Mesendoderm (in vitro differentiated cells): ENCODE measurements at regions not wholly inside any gene's neighbourhood (a gene's known extent, or its start where the extent isn't known, plus 50 kb on each side); places are given as distances from the start of the nearest gene placed in this dataset.

Experiments used
- DNase-seq: peaks from one replicate; pipeline ENCODE4 v3.0.0; 2013
- H2AK5ac ChIP-seq: 2 replicates; pipeline ENCODE4 v1.6.1; 2013; ENCODE audit warnings: low read length, inconsistent platforms
- H2BK120ac ChIP-seq: 2 replicates; pipeline ENCODE4 v1.6.1; 2013; ENCODE audit warnings: low read depth, mild to moderate bottlenecking, low read length, moderate library complexity, mixed read lengths
- H2BK15ac ChIP-seq: replicated peaks from 2 replicates; pipeline ENCODE4 v1.6.1; 2013; ENCODE audit warnings: low read depth, mild to moderate bottlenecking, moderate library complexity
- H2BK5ac ChIP-seq: 2 replicates; pipeline ENCODE4 v1.6.1; 2013; ENCODE audit warnings: low read length, inconsistent platforms
- H3K18ac ChIP-seq: 2 replicates; pipeline ENCODE4 v1.6.1; 2013; ENCODE audit warnings: mild to moderate bottlenecking, low read length, mixed read lengths
- H3K23ac ChIP-seq: one replicate; pipeline ENCODE4 v1.6.1; 2013; ENCODE audit warnings: low read length
- H3K27ac ChIP-seq: 2 replicates; pipeline ENCODE4 v1.5.1; 2013; ENCODE audit warnings: low read depth, mild to moderate bottlenecking, inconsistent platforms, low read length, moderate library complexity
- H3K27me3 ChIP-seq: 2 replicates; pipeline ENCODE4 v1.6.1; 2013; ENCODE audit warnings: low read length, control low read depth, mild to moderate bottlenecking, inconsistent platforms; ENCODE audit not compliant: insufficient read depth, poor library complexity
- H3K36me3 ChIP-seq: 2 replicates; pipeline ENCODE4 v1.6.1; 2013; ENCODE audit warnings: low read length, inconsistent platforms; ENCODE audit not compliant: control insufficient read depth, insufficient read depth
- H3K4ac ChIP-seq: one replicate; pipeline ENCODE4 v1.6.1; 2013; ENCODE audit warnings: low read depth, mild to moderate bottlenecking, low read length, moderate library complexity
- H3K4me1 ChIP-seq: 2 replicates; pipeline ENCODE4 v1.6.1; 2013; ENCODE audit warnings: low read depth, low read length, inconsistent platforms; ENCODE audit not compliant: control insufficient read depth
- H3K4me2 ChIP-seq: 2 replicates; pipeline ENCODE4 v1.6.1; 2013; ENCODE audit warnings: low read length
- H3K4me3 ChIP-seq: 2 replicates; pipeline ENCODE4 v1.5.1; 2013; ENCODE audit warnings: mild to moderate bottlenecking, low read length
- H3K56ac ChIP-seq: one replicate; pipeline ENCODE4 v1.6.1; 2013; ENCODE audit warnings: low read length
- H3K79me1 ChIP-seq: 2 replicates; pipeline ENCODE4 v1.6.1; 2013; ENCODE audit warnings: low read length, inconsistent platforms
- H3K79me2 ChIP-seq: 2 replicates; pipeline ENCODE4 v1.6.1; 2013; ENCODE audit warnings: mild to moderate bottlenecking, low read length; ENCODE audit not compliant: control insufficient read depth, insufficient read depth
- H3K9ac ChIP-seq: 2 replicates; pipeline ENCODE4 v1.6.1; 2013; ENCODE audit warnings: low read length, inconsistent platforms
- H4K5ac ChIP-seq: one replicate; pipeline ENCODE4 v1.6.1; 2013; ENCODE audit warnings: low read length
- H4K8ac ChIP-seq: one replicate; pipeline ENCODE4 v1.6.1; 2013; ENCODE audit warnings: low read depth, mild to moderate bottlenecking, control low read depth, low read length, moderate library complexity
- WGBS: extraction: QIAGEN DNeasy Blood & Tissue Kit; methylation state at CpG from one replicate; pipeline ENCODE4 v1.1.7; 2013; ENCODE audit warnings: low lambda C conversion rate, missing lambda C conversion rate; ENCODE audit not compliant: insufficient coverage; ENCODE audit errors: extremely low coverage; 5-methylcytosine and 5-hydroxymethylcytosine counted together

DNA sequence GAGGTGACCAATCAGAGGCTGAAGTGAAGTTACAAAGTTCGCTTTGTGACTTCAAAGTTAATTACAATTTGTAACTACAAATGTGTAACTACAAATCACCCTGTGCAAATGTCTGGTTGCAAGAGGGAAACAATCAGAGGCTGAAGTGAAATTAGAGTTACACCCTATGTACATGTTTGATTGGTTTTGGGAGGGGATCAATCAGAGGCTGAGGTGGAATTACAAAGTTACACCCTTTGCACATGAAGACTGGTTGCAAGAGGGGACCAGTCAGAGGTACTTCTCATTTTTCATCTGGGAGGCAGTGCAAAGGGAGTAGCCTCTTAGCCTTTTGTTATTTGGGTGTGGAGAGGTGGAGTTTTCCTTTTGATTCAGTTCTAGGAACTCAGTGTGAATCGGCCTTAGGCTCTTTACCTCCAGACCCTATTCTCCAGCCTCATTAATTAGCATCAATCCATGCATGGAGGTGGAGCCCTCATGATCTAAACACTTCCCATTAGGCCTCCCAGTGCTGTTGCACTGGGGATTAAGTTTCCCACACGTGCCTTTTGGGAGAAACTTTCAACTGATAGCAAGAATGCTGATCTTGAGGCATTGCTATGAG lies 291.3 kb upstream of the MTNR1B start:
- Histone ChIP-seq H3K23ac (no peak overlapping the region), H4K8ac (no peak overlapping the region), H3K18ac (no peak overlapping the region), H3K9ac (no peak overlapping the region), H4K5ac (no peak overlapping the region), H3K27ac (no peak overlapping the region), H2BK15ac (no peak overlapping the region), H3K79me2 (no peaks in the 10 kb centered on the region), H2BK5ac (no peak overlapping the region), H3K36me3 (no peaks in the 10 kb centered on the region), H3K79me1 (no peaks in the 10 kb centered on the region), H3K56ac (no peak overlapping the region), H3K4me2 (no peak overlapping the region), H3K27me3 (no peaks in the 10 kb centered on the region), H3K4me3 (no peak overlapping the region), H2BK120ac (no peak overlapping the region), H3K4me1 (no peaks in the 10 kb centered on the region), H2AK5ac (no peak overlapping the region), H3K4ac (no peak overlapping the region)
- DNase-seq = no peak
- WGBS = no CpG with 5 or more reads among the region's 3 CpGs

- Histone ChIP-seq H3K79me2 (no peaks in the 10 kb centered on the region), H3K18ac (no peak overlapping the region), H3K4me1 (no peaks in the 10 kb centered on the region), H3K27me3 (no peaks in the 10 kb centered on the region), H3K4ac (no peak overlapping the region), H3K79me1 (no peaks in the 10 kb centered on the region), H3K36me3 (no peaks in the 10 kb centered on the region), H3K9ac (no peak overlapping the region), H3K56ac (no peak overlapping the region), H3K4me2 (no peak overlapping the region), H4K5ac (no peak overlapping the region), H2BK15ac (no peak overlapping the region), H3K4me3 (no peak overlapping the region), H3K23ac (no peak overlapping the region), H2BK5ac (no peak overlapping the region), H3K27ac (no peak overlapping the region), H4K8ac (no peak overlapping the region), H2BK120ac (no peak overlapping the region), H2AK5ac (no peak overlapping the region)
- no CpG with 5 or more reads among the region's 1 CpG for WGBS
- DNase-seq = peak; percentile 15
Observed at GRCh38 chr11:92681586-92681985, 287.9 kb upstream of the MTNR1B start.

DNA sequence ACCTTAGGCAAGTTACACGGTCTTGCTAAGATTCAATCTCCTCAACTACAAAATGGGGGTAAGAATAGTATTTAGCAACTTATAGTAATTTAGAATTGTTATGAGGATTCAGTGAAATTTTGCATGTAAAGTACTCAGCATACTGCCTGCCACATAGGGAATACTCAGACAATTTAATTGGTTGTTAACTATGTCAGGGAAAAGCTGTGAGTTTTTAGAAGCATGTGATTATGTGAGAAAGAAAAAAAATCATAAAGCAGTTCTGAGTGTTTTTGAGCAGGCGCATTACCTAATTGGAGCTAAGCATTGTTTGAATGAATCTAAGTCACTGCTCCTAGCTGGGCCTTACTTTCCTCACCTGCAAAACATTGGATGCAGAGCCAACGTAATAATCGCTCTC lies 287.3 kb upstream of the MTNR1B start:
- Histone ChIP-seq H2BK15ac (no peak overlapping the region), H3K4me2 (no peak overlapping the region), H3K4ac (no peak overlapping the region), H2BK5ac (no peak overlapping the region), H3K18ac (no peak overlapping the region), H3K27me3 (no peaks in the 10 kb centered on the region), H3K9ac (no peak overlapping the region), H4K8ac (no peak overlapping the region), H4K5ac (no peak overlapping the region), H3K27ac (no peak overlapping the region), H3K56ac (no peak overlapping the region), H2BK120ac (no peak overlapping the region), H3K36me3 (no peaks in the 10 kb centered on the region), H3K23ac (no peak overlapping the region), H3K79me2 (no peaks in the 10 kb centered on the region), H3K4me1 (no peaks in the 10 kb centered on the region), H2AK5ac (no peak overlapping the region), H3K4me3 (no peak overlapping the region), H3K79me1 (no peaks in the 10 kb centered on the region)
- no peak for DNase-seq
- no CpG with 5 or more reads among the region's 4 CpGs for WGBS

GRCh38 chr11:92682952-92683351 lies 286.5 kb upstream of the MTNR1B start:
- Histone ChIP-seq H3K27me3 (no peaks in the 10 kb centered on the region), H3K4me2 (no peak overlapping the region), H3K56ac (no peak overlapping the region), H3K79me1 (no peaks in the 10 kb centered on the region), H3K4me3 (no peak overlapping the region), H4K8ac (no peak overlapping the region), H3K4me1 (no peaks in the 10 kb centered on the region), H3K9ac (no peak overlapping the region), H2BK5ac (no peak overlapping the region), H3K79me2 (no peaks in the 10 kb centered on the region), H2AK5ac (no peak overlapping the region), H4K5ac (no peak overlapping the region), H3K23ac (no peak overlapping the region), H3K4ac (no peak overlapping the region), H3K27ac (no peak overlapping the region), H2BK15ac (no peak overlapping the region), H3K18ac (no peak overlapping the region), H2BK120ac (no peak overlapping the region), H3K36me3 (no peaks in the 10 kb centered on the region)
- no CpG with 5 or more reads among the region's 1 CpG for whole genome bisulfite sequencing
- DNase-seq = no peak

DNA sequence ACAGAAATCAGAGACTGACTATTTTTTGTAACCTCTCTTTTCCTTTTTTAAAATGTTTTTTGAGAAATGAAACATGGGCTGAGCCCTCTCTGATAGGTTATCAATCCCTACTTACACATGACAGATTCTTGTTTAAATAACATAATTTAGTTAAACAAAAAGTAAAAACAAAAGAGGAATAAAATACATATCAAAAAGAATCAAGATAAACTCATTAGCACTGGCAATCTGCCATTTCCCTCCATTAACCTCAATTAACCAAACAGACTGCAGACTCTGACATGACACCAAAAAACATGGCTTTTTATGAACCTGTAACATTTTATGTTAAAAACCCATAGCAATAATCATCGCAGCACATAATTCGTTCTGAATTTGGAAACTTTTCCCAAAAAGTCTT lies 284.4 kb upstream of the MTNR1B start:
- no peak overlapping the region for H2BK5ac ChIP-seq
- no peaks in the 10 kb centered on the region for H3K36me3 ChIP-seq
- no peak overlapping the region for H2AK5ac ChIP-seq
- no peak overlapping the region for H4K5ac ChIP-seq
- H3K27ac ChIP-seq = no peak overlapping the region
- no peak overlapping the region for H3K23ac ChIP-seq
- no peaks in the 10 kb centered on the region for H3K27me3 ChIP-seq
- no peak overlapping the region for H3K18ac ChIP-seq
- H3K4me3 ChIP-seq = no peak overlapping the region
- no peak overlapping the region for H3K56ac ChIP-seq
- H3K79me2 ChIP-seq = no peaks in the 10 kb centered on the region
- H3K4ac ChIP-seq = no peak overlapping the region
- WGBS = no CpG with 5 or more reads among the region's 2 CpGs
- H3K4me1 ChIP-seq = no peaks in the 10 kb centered on the region
- no peaks in the 10 kb centered on the region for H3K79me1 ChIP-seq
- no peak overlapping the region for H3K4me2 ChIP-seq
- no peak overlapping the region for H3K9ac ChIP-seq
- no peak overlapping the region for H2BK120ac ChIP-seq
- H2BK15ac ChIP-seq = no peak overlapping the region
- no peak overlapping the region for H4K8ac ChIP-seq
- DNase-seq = no peak

GRCh38 chr11:92687724-92688123 lies 281.7 kb upstream of the MTNR1B start:
- no peak overlapping the region for H3K4me2 ChIP-seq
- H3K79me2 ChIP-seq = no peaks in the 10 kb centered on the region
- no peak overlapping the region for H2BK15ac ChIP-seq
- no peaks in the 10 kb centered on the region for H3K36me3 ChIP-seq
- H2AK5ac ChIP-seq = no peak overlapping the region
- H3K23ac ChIP-seq = no peak overlapping the region
- no peaks in the 10 kb centered on the region for H3K79me1 ChIP-seq
- H3K27ac ChIP-seq = no peak overlapping the region
- H2BK5ac ChIP-seq = no peak overlapping the region
- H3K18ac ChIP-seq = no peak overlapping the region
- no peak overlapping the region for H3K9ac ChIP-seq
- no peaks in the 10 kb centered on the region for H3K27me3 ChIP-seq
- WGBS = no CpG with 5 or more reads among the region's 4 CpGs
- H3K4me3 ChIP-seq = no peak overlapping the region
- no peak overlapping the region for H2BK120ac ChIP-seq
- H4K8ac ChIP-seq = no peak overlapping the region
- H3K56ac ChIP-seq = no peak overlapping the region
- peak; percentile 70 for DNase-seq
- no peak overlapping the region for H4K5ac ChIP-seq
- no peaks in the 10 kb centered on the region for H3K4me1 ChIP-seq
- no peak overlapping the region for H3K4ac ChIP-seq
